ENCODE measurements at regions not wholly inside any gene's neighbourhood (a gene's known extent, or its start where the extent isn't known, plus 50 kb on each side); places are given as distances from the start of the nearest gene placed in this dataset.

GRCh38 chr12:75890141-75890540 lies 141.4 kb downstream of the PHLDA1 start:
- Histone ChIP-seq H3K79me2 (ENCODE audit: control insufficient read depth, insufficient read depth, low read length) (no peaks in the 10 kb centered on the region), H3K4me3 (replicated peaks in 1 of 4; ENCODE audit: control extremely low read depth in 1 of 4, insufficient read depth in 1 of 4, low read depth in 3 of 4, low read length in 4 of 4) (no peak overlapping the region), H3K4me2 (ENCODE audit: extremely low read depth, insufficient read depth, low read length) (no peak overlapping the region), H2AFZ (ENCODE audit: low read length) (no peak overlapping the region), H3K9ac (ENCODE audit: insufficient read depth, low read length) (no peak overlapping the region), H4K20me1 (ENCODE audit: control insufficient read depth, extremely low read depth, insufficient read depth, low read length) (no peaks in the 10 kb centered on the region), H3K27ac (ENCODE audit: insufficient read depth, low read length) (no peak overlapping the region), H3K36me3 (ENCODE audit: control insufficient read depth, insufficient read depth, low read length) (no peaks in the 10 kb centered on the region), H3K4me1 (ENCODE audit: control insufficient read depth, extremely low read depth, insufficient read depth, low read length) (peaks cover 3% of the 10 kb centered on the region), H3K9me3 (ENCODE audit: control insufficient read depth, insufficient read depth, low read depth, low read length) (no peaks in the 10 kb centered on the region), H3K27me3 (ENCODE audit: control insufficient read depth, insufficient read depth, low read length) (no peaks in the 10 kb centered on the region)
- TF ChIP-seq EZH2 (IDR thresholded peaks at IDR 0.05; ENCODE audit: low read length, missing control alignments) (no peak), CTCF (conservative IDR thresholded peaks at IDR 0.05 in 1 of 2, IDR thresholded peaks at IDR 0.05 in 1 of 2; ENCODE audit: low read depth in 1 of 2, low read length in 2 of 2) (no peak)
- DNase-seq (ENCODE audit: low read depth in 2 of 2): peak; percentile 20 to 50

GRCh38 chr12:75888874-75889613 lies 142.5 kb downstream of the PHLDA1 start:
- no peak for TF ChIP-seq EZH2 (IDR thresholded peaks at IDR 0.05; ENCODE audit: low read length, missing control alignments)
- no peak for TF ChIP-seq CTCF (conservative IDR thresholded peaks at IDR 0.05 in 1 of 2, IDR thresholded peaks at IDR 0.05 in 1 of 2; ENCODE audit: low read depth in 1 of 2, low read length in 2 of 2)

GRCh38 chr12:75888399-75888798 lies 143.2 kb downstream of the PHLDA1 start:
- no peak overlapping the region for H2AFZ ChIP-seq (ENCODE audit: low read length)

More at GRCh38 chr12:75888874-75889613, 142.5 kb downstream of the PHLDA1 start:
- H3K27me3 ChIP-seq (ENCODE audit: control insufficient read depth, insufficient read depth, low read length): no peaks in the 10 kb centered on the region
- no peak overlapping the region for H3K27ac ChIP-seq (ENCODE audit: insufficient read depth, low read length)
- no peak overlapping the region for H3K4me3 ChIP-seq (replicated peaks in 1 of 4; ENCODE audit: control extremely low read depth in 1 of 4, insufficient read depth in 1 of 4, low read depth in 3 of 4, low read length in 4 of 4)
- H3K4me2 ChIP-seq (ENCODE audit: extremely low read depth, insufficient read depth, low read length): peak overlapping the region; percentile 75
- no peak overlapping the region for H3K9ac ChIP-seq (ENCODE audit: insufficient read depth, low read length)
- no peaks in the 10 kb centered on the region for H3K9me3 ChIP-seq (ENCODE audit: control insufficient read depth, insufficient read depth, low read depth, low read length)
- peaks cover 3% of the 10 kb centered on the region for H3K4me1 ChIP-seq (ENCODE audit: control insufficient read depth, extremely low read depth, insufficient read depth, low read length)
- peak overlapping the region; percentile 88 for H2AFZ ChIP-seq (ENCODE audit: low read length)
- H3K79me2 ChIP-seq (ENCODE audit: control insufficient read depth, insufficient read depth, low read length): no peaks in the 10 kb centered on the region
- H3K36me3 ChIP-seq (ENCODE audit: control insufficient read depth, insufficient read depth, low read length): no peaks in the 10 kb centered on the region
- H4K20me1 ChIP-seq (ENCODE audit: control insufficient read depth, extremely low read depth, insufficient read depth, low read length): no peaks in the 10 kb centered on the region
- DNase-seq (ENCODE audit: low read depth in 2 of 2): no peak

More at GRCh38 chr12:75888399-75888798, 143.2 kb downstream of the PHLDA1 start:
- H4K20me1 ChIP-seq (ENCODE audit: control insufficient read depth, extremely low read depth, insufficient read depth, low read length): no peaks in the 10 kb centered on the region
- no peak overlapping the region for H3K27ac ChIP-seq (ENCODE audit: insufficient read depth, low read length)
- H3K9me3 ChIP-seq (ENCODE audit: control insufficient read depth, insufficient read depth, low read depth, low read length): no peaks in the 10 kb centered on the region
- H3K36me3 ChIP-seq (ENCODE audit: control insufficient read depth, insufficient read depth, low read length): no peaks in the 10 kb centered on the region
- TF ChIP-seq CTCF (conservative IDR thresholded peaks at IDR 0.05 in 1 of 2, IDR thresholded peaks at IDR 0.05 in 1 of 2; ENCODE audit: low read depth in 1 of 2, low read length in 2 of 2) (no peak), EZH2 (IDR thresholded peaks at IDR 0.05; ENCODE audit: low read length, missing control alignments) (no peak)
- no peaks in the 10 kb centered on the region for H3K27me3 ChIP-seq (ENCODE audit: control insufficient read depth, insufficient read depth, low read length)
- H3K79me2 ChIP-seq (ENCODE audit: control insufficient read depth, insufficient read depth, low read length): no peaks in the 10 kb centered on the region
- peak overlapping the region; percentile 15 for H3K4me2 ChIP-seq (ENCODE audit: extremely low read depth, insufficient read depth, low read length)
- no peak for DNase-seq (ENCODE audit: low read depth in 2 of 2)
- no peak overlapping the region for H3K9ac ChIP-seq (ENCODE audit: insufficient read depth, low read length)
- H3K4me3 ChIP-seq (replicated peaks in 1 of 4; ENCODE audit: control extremely low read depth in 1 of 4, insufficient read depth in 1 of 4, low read depth in 3 of 4, low read length in 4 of 4): no peak overlapping the region
- H3K4me1 ChIP-seq (ENCODE audit: control insufficient read depth, extremely low read depth, insufficient read depth, low read length): peaks cover 3% of the 10 kb centered on the region
